Activated CD8-positive, alpha-beta T cell treated with anti-CD3 and anti-CD28 coated beads, Interleukin-2, amount 10 ng/mL, durations not matched to agents 7 days and 5 days (primary cell): ENCODE measurements at regions not wholly inside any gene's neighbourhood (a gene's known extent, or its start where the extent isn't known, plus 50 kb on each side); places are given as distances from the start of the nearest gene placed in this dataset.
A peak's percentile ranks its signal among the peaks of the same experiment; 100 is the strongest.

Experiments used
- ATAC-seq: fragments of 150-1000 bp; cut with Tn5 transposase; one replicate; pipeline ENCODE4 v1.10.0; 2021; ENCODE audit warnings: moderate library complexity
- CTCF ChIA-PET: fragments of 350-600 bp; sonication (Branson Sonifier 250); formaldehyde crosslinking; loops from one replicate; lab custom pipeline; 2021; ENCODE audit warnings: antibody characterized with exemption; lab: Charles Lee
- POLR2A ChIA-PET: fragments of 350-600 bp; sonication (Branson Sonifier 250); formaldehyde crosslinking; loops from one replicate; lab custom pipeline; 2021; ENCODE audit warnings: antibody characterized with exemption; lab: Charles Lee
- DNase-seq: peaks from one replicate; pipeline ENCODE4 v3.0.0-alpha.2; 2020
- H3K27ac Mint-ChIP-seq: one replicate; pipeline ENCODE4 v1.8.0; 2021; ENCODE audit warnings: mild to moderate bottlenecking, mixed read lengths
- H3K27me3 Mint-ChIP-seq: one replicate; pipeline ENCODE4 v1.8.0; 2021; ENCODE audit warnings: low read depth, mixed read lengths
- H3K36me3 Mint-ChIP-seq: one replicate; pipeline ENCODE4 v1.8.0; 2021; ENCODE audit warnings: low read depth, mixed read lengths
- H3K4me1 Mint-ChIP-seq: one replicate; pipeline ENCODE4 v1.8.0; 2021; ENCODE audit warnings: low read depth, mixed read lengths
- H3K4me3 Mint-ChIP-seq: one replicate; pipeline ENCODE4 v1.8.0; 2021; ENCODE audit warnings: mild to moderate bottlenecking, mixed read lengths
- H3K9me3 Mint-ChIP-seq: one replicate; pipeline ENCODE4 v1.8.0; 2022; ENCODE audit warnings: mixed read lengths; ENCODE audit not compliant: insufficient read depth

GRCh38 chr1:198906739-198907422 is 268.0 kb downstream of the PTPRC start:
- POLR2A ChIA-PET, result interaction anchor here (0.8 kb wide), 1 partner anchor 30 kb away, joined by 4 read pairs; no protein-coding TSS in a partner anchor
- Mint-ChIP-seq H3K27me3 (no peaks in the 10 kb centered on the region), H3K4me3 (no peak overlapping the region), H3K27ac (peak overlapping the region; percentile 31), H3K36me3 (peaks cover 54% of the 10 kb centered on the region), H3K4me1 (peaks cover 51% of the 10 kb centered on the region), H3K9me3 (peaks cover 3% of the 10 kb centered on the region)
- ATAC-seq, result peak; percentile 47
- DNase-seq, result no peak
- CTCF ChIA-PET, result interaction anchor here (0.7 to 1.5 kb wide), 4 partner anchors 12 to 337 kb away, joined by 3 to 8 read pairs (median 3); no protein-coding TSS in a partner anchor

- Mint-ChIP-seq H3K27ac (peak overlapping the region; percentile 31), H3K4me1 (peaks cover 51% of the 10 kb centered on the region), H3K4me3 (no peak overlapping the region), H3K27me3 (no peaks in the 10 kb centered on the region), H3K9me3 (peaks cover 3% of the 10 kb centered on the region), H3K36me3 (peaks cover 58% of the 10 kb centered on the region)
- POLR2A ChIA-PET, result no interaction called here
- CTCF ChIA-PET, result interaction anchor here (1.4 to 1.5 kb wide), 2 partner anchors 206 to 336 kb away, joined by 3 to 8 read pairs; no protein-coding TSS in a partner anchor
- DNase-seq (no peak), ATAC-seq (peak; percentile 55)
These were observed 268.5 kb downstream of the PTPRC start for GRCh38 chr1:198907423-198907746.

- Mint-ChIP-seq H3K4me1 (peaks cover 51% of the 10 kb centered on the region), H3K9me3 (peaks cover 3% of the 10 kb centered on the region), H3K27me3 (no peaks in the 10 kb centered on the region), H3K27ac (no peak overlapping the region), H3K4me3 (no peak overlapping the region), H3K36me3 (peaks cover 58% of the 10 kb centered on the region)
- ATAC-seq (no peak), DNase-seq (no peak)
- ChIA-PET POLR2A (no interaction called here), CTCF (interaction anchor here (1.1 to 1.4 kb wide), 2 partner anchors 175 to 204 kb away, joined by 3 read pairs; no protein-coding TSS in a partner anchor)
These were observed 270.2 kb downstream of the PTPRC start for GRCh38 chr1:198908995-198909394.

- H3K9me3 Mint-ChIP-seq, result peaks cover 3% of the 10 kb centered on the region
- DNase-seq, result no peak
- POLR2A ChIA-PET, result no interaction called here
- H3K27me3 Mint-ChIP-seq, result no peaks in the 10 kb centered on the region
- H3K36me3 Mint-ChIP-seq, result peaks cover 59% of the 10 kb centered on the region
- CTCF ChIA-PET, result interaction anchor here (1.4 to 1.6 kb wide), 2 partner anchors 174 to 203 kb away, joined by 3 read pairs; no protein-coding TSS in a partner anchor
- H3K27ac Mint-ChIP-seq, result no peak overlapping the region
- ATAC-seq, result no peak
- no peak overlapping the region for H3K4me3 Mint-ChIP-seq
- H3K4me1 Mint-ChIP-seq, result peaks cover 51% of the 10 kb centered on the region
These were observed 271.1 kb downstream of the PTPRC start for GRCh38 chr1:198909973-198910372.

DNA sequence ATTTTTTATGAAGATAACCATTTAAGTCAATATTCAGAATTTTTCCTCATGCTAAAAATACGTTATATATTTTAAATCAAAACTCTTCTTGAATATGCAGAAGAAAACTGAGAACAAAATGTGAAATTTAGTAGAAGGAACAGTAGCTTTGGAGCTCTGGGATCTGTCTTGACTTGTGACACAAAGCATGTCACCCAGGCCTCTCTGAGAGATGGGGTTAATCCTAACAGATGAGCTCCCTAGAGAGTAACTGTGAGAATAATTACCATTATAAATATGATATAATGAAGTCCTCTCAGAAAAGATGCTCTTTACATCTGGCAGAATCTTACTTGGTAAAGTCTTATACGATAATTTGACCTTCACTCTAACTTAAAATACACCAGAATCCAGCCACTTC is 272.0 kb downstream of the PTPRC start:
- Mint-ChIP-seq H3K4me1 (peaks cover 52% of the 10 kb centered on the region), H3K36me3 (peaks cover 60% of the 10 kb centered on the region), H3K4me3 (no peak overlapping the region), H3K27ac (no peak overlapping the region), H3K9me3 (peaks cover 3% of the 10 kb centered on the region), H3K27me3 (no peaks in the 10 kb centered on the region)
- no peak for DNase-seq
- POLR2A ChIA-PET, result no interaction called here
- ATAC-seq, result no peak
- CTCF ChIA-PET, result interaction anchor here (1.6 to 1.7 kb wide), 2 partner anchors 25 to 202 kb away, joined by 3 to 5 read pairs; no protein-coding TSS in a partner anchor

DNA sequence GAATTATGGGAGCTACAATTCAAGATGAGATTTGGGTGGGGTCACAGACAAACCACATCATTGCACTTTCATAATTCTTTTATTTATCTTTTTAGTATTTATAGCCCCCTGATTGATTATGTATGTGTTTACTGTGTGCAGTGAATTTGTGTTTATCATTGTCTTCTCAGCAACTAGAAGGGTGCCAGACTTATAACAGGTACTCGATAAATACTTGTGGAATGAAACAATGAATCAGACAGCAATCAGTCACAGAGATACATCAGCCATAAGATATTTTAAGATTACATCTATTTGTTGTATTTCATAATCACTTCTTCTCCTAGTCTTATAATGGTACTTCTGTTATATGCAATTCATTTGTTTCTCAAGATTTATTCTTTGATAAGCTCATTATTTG is 273.2 kb downstream of the PTPRC start:
- ChIA-PET POLR2A (no interaction called here), CTCF (interaction anchor here (1.7 kb wide), 1 partner anchor 24 kb away, joined by 5 read pairs; no protein-coding TSS in a partner anchor)
- ATAC-seq (no peak), DNase-seq (no peak)
- no peaks in the 10 kb centered on the region for H3K27me3 Mint-ChIP-seq
- H3K4me1 Mint-ChIP-seq, result peaks cover 51% of the 10 kb centered on the region
- H3K4me3 Mint-ChIP-seq, result no peak overlapping the region
- peaks cover 3% of the 10 kb centered on the region for H3K9me3 Mint-ChIP-seq
- peaks cover 63% of the 10 kb centered on the region for H3K36me3 Mint-ChIP-seq
- no peak overlapping the region for H3K27ac Mint-ChIP-seq

GRCh38 chr1:198913667-198914066 is 274.8 kb downstream of the PTPRC start:
- CTCF ChIA-PET, result no interaction called here
- peaks cover 72% of the 10 kb centered on the region for H3K36me3 Mint-ChIP-seq
- H3K4me3 Mint-ChIP-seq, result no peak overlapping the region
- H3K27me3 Mint-ChIP-seq, result no peaks in the 10 kb centered on the region
- no peak for ATAC-seq
- H3K9me3 Mint-ChIP-seq, result peaks cover 3% of the 10 kb centered on the region
- H3K4me1 Mint-ChIP-seq, result peaks cover 59% of the 10 kb centered on the region
- no peak for DNase-seq
- H3K27ac Mint-ChIP-seq, result no peak overlapping the region
- POLR2A ChIA-PET, result interaction anchor here (1.0 kb wide), 1 partner anchor 22 kb away, joined by 3 read pairs; no protein-coding TSS in a partner anchor

DNA sequence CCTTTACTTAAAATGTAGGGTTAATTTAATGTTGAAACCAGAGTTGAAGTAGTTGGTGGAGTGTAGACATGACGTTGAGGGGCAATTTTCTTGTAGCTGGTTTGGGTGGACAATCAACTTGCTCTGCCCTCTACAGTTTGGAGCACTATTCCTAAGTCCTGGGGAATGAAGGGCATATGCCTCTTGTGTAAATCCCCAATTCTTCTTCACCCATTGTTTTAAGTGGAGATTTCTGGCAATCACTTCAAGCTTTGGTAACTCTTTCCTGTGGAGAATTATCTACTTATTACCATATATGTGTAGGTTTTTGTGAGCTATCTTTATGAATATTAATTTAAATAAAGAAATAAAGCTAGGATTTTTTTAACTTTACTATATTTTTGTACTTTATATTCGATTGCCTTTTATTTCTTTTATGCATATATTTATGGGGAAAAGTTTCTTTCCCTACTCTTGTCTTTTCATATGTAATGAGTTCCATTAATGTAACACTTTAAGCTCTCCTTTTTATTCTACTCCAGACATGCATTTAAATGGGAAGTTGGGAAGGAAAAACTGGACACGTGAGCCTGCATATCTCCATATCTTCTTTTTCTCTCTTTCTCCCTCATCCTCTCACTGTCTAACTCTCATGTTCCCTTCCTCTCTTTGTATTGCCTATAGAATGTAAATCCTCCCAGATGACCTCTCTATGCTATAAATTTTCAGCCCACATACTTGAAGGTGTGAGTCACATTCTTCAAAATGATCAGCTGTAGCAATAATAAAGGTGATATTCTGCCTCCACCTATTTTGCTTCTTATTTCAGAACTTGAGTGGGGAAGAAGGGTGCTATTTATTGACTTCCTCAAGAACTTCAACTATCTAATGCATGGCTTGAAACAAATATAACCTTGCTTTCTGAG is 276.7 kb downstream of the PTPRC start:
- Mint-ChIP-seq H3K4me1 (peaks cover 72% of the 10 kb centered on the region), H3K36me3 (peaks cover 79% of the 10 kb centered on the region), H3K9me3 (no peaks in the 10 kb centered on the region), H3K27ac (no peak overlapping the region), H3K4me3 (no peak overlapping the region), H3K27me3 (no peaks in the 10 kb centered on the region)
- POLR2A ChIA-PET, result interaction anchor here (0.6 to 2.4 kb wide), 2 partner anchors 145 to 197 kb away, joined by 4 to 8 read pairs; no protein-coding TSS in a partner anchor
- CTCF ChIA-PET, result interaction anchor here (1.0 kb wide), 1 partner anchor 20 kb away, joined by 5 read pairs; no protein-coding TSS in a partner anchor
- ATAC-seq (no peak), DNase-seq (no peak)

DNA sequence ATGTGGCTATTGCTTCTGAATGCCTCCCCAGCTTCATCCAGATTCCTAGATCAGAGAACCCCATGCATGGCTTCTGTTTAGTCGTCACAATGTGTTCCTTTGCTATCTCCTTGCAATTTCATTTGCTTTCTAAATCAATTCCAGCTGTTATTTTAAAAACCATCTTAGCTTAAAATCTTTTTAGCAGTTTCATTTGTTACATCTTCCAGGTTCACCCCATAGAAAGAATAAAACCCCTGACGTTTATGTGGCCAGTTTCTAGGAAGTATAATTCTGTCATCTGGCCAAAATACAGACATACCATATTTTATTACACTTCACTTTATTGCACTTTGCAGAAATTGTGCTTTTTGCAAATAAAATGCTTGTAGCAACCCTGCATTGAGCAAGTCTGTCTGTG is 278.4 kb downstream of the PTPRC start:
- H3K27me3 Mint-ChIP-seq, result no peaks in the 10 kb centered on the region
- H3K27ac Mint-ChIP-seq, result peak overlapping the region; percentile 3
- ATAC-seq, result no peak
- H3K4me1 Mint-ChIP-seq, result peaks cover 74% of the 10 kb centered on the region
- peaks cover 76% of the 10 kb centered on the region for H3K36me3 Mint-ChIP-seq
- no peaks in the 10 kb centered on the region for H3K9me3 Mint-ChIP-seq
- POLR2A ChIA-PET, result interaction anchor here (0.6 to 2.4 kb wide), 4 partner anchors 19 to 259 kb away, joined by 3 to 8 read pairs (median 4); no protein-coding TSS in a partner anchor
- CTCF ChIA-PET, result interaction anchor here (0.7 to 1.0 kb wide), 3 partner anchors 16 to 196 kb away, joined by 3 read pairs; no protein-coding TSS in a partner anchor
- DNase-seq, result no peak
- H3K4me3 Mint-ChIP-seq, result no peak overlapping the region

GRCh38 chr1:198918920-198919319 is 280.1 kb downstream of the PTPRC start:
- Mint-ChIP-seq H3K27me3 (no peaks in the 10 kb centered on the region), H3K4me3 (no peak overlapping the region), H3K4me1 (peaks cover 79% of the 10 kb centered on the region), H3K36me3 (peaks cover 79% of the 10 kb centered on the region), H3K27ac (peak overlapping the region; percentile 8), H3K9me3 (peaks cover 7% of the 10 kb centered on the region)
- DNase-seq (no peak), ATAC-seq (no peak)
- ChIA-PET POLR2A (interaction anchor here (1.0 to 3.0 kb wide), 3 partner anchors 16 to 256 kb away, joined by 3 to 24 read pairs (median 3); no protein-coding TSS in a partner anchor), CTCF (interaction anchor here (1.1 to 1.5 kb wide), 4 partner anchors 14 to 325 kb away, joined by 3 to 7 read pairs (median 4); no protein-coding TSS in a partner anchor)
